Neural cell (in vitro differentiated cells): ENCODE measurements at regions not wholly inside any gene's neighbourhood (a gene's known extent, or its start where the extent isn't known, plus 50 kb on each side); places are given as distances from the start of the nearest gene placed in this dataset.

Source experiments
- H2AFZ ChIP-seq: fragments of 200-600, 300-800 bp; sonication (generic), shearing (Covaris generic); 2 replicates; pipeline ENCODE4 v1.6.0; 2014; ENCODE audit warnings: low read depth, mild to moderate bottlenecking, antibody characterized with exemption, low read length, moderate library complexity
- H3F3A ChIP-seq: fragments of 200-600 bp; shearing (Covaris generic); 2 replicates; pipeline ENCODE4 v1.6.1; 2016; ENCODE audit warnings: mild to moderate bottlenecking, moderate library complexity, mixed read lengths, antibody characterized with exemption, low read length; ENCODE audit not compliant: insufficient read depth, poor library complexity, severe bottlenecking
- H3K27ac ChIP-seq: fragments of 200-600, 300-800 bp; sonication (generic), shearing (Covaris generic); 2 replicates; pipeline ENCODE4 v1.5.1; 2014; ENCODE audit warnings: mild to moderate bottlenecking, low read length, moderate library complexity
- H3K27me3 ChIP-seq: fragments of 300-800, 200-600 bp; sonication (generic), shearing (Covaris generic); 2 replicates; pipeline ENCODE4 v1.6.0; 2014; ENCODE audit warnings: mild to moderate bottlenecking, low read depth, low read length, moderate library complexity; ENCODE audit not compliant: insufficient read depth
- H3K36me3 ChIP-seq: fragments of 300-800, 200-600 bp; sonication (generic), shearing (Covaris generic); 2 replicates; pipeline ENCODE4 v1.5.1; 2014; ENCODE audit warnings: mild to moderate bottlenecking, antibody characterized with exemption, low read length, moderate library complexity; ENCODE audit not compliant: insufficient read depth
- H3K4me2 ChIP-seq: fragments of 300-800, 200-600 bp; sonication (generic), shearing (Covaris generic); 2 replicates; pipeline ENCODE4 v1.6.0; 2014; ENCODE audit warnings: mild to moderate bottlenecking, low read length
- H3K4me3 ChIP-seq: fragments of 300-800, 200-600 bp; sonication (generic), shearing (Covaris generic); 2 replicates; pipeline ENCODE4 v1.5.1; 2014; ENCODE audit warnings: mild to moderate bottlenecking, low read length, moderate library complexity
- H3K79me2 ChIP-seq: fragments of 200-600 bp; shearing (Covaris generic); replicated peaks from 2 replicates; pipeline ENCODE4 v1.6.0; 2014; ENCODE audit warnings: mild to moderate bottlenecking, low read length, moderate library complexity; ENCODE audit not compliant: insufficient read depth
- H3K9ac ChIP-seq: fragments of 300-800, 200-600 bp; sonication (generic), shearing (Covaris generic); 2 replicates; pipeline ENCODE4 v1.6.1; 2016; ENCODE audit warnings: mild to moderate bottlenecking, low read length, mixed read lengths
- H3K9me2 ChIP-seq: fragments of 200-600 bp; shearing (Covaris generic); 2 replicates; pipeline ENCODE4 v1.6.1; 2016; ENCODE audit warnings: mild to moderate bottlenecking, low read length, mixed read lengths; ENCODE audit not compliant: insufficient read depth
- H3K9me3 ChIP-seq: fragments of 200-600, 300-800 bp; sonication (generic), shearing (Covaris generic); 2 replicates; pipeline ENCODE4 v1.6.1; 2016; ENCODE audit warnings: mild to moderate bottlenecking, mixed run types, low read length, moderate library complexity, mixed read lengths
- H4K20me1 ChIP-seq: fragments of 200-600 bp; shearing (Covaris generic); 2 replicates; pipeline ENCODE4 v1.6.1; 2016; ENCODE audit warnings: mild to moderate bottlenecking, mixed run types; ENCODE audit not compliant: insufficient read depth
- CTCF ChIP-seq: fragments of 450-650 bp; IDR thresholded peaks from 2 replicates; pipeline ENCODE4 v1.5.1; 2014; ENCODE audit warnings: antibody characterized with exemption, mild to moderate bottlenecking, moderate library complexity; ENCODE audit not compliant: poor library complexity, severe bottlenecking
- EP300 ChIP-seq: fragments of 450-650 bp; conservative IDR thresholded peaks from 2 replicates; pipeline ENCODE4 v1.6.1; 2014; ENCODE audit warnings: antibody characterized with exemption, mild to moderate bottlenecking, moderate library complexity; ENCODE audit not compliant: poor library complexity, severe bottlenecking
- EZH2 ChIP-seq: fragments of 200-600, 300-800 bp; shearing (Covaris generic), sonication (generic); IDR thresholded peaks from 2 replicates; pipeline ENCODE4 v1.6.1; 2014; ENCODE audit warnings: antibody characterized with exemption, low read length, borderline replicate concordance, mild to moderate bottlenecking; ENCODE audit not compliant: insufficient read depth, poor library complexity, severe bottlenecking
- MXI1 ChIP-seq: fragments of 450-650 bp; conservative IDR thresholded peaks from 2 replicates; pipeline ENCODE4 v1.6.1; 2014; ENCODE audit warnings: antibody characterized with exemption, mild to moderate bottlenecking; ENCODE audit not compliant: poor library complexity, severe bottlenecking
- POLR2AphosphoS5 ChIP-seq: IDR thresholded peaks from 2 replicates; pipeline ENCODE4 v1.6.1; 2012
- RAD21 ChIP-seq: fragments of 450-650 bp; conservative IDR thresholded peaks from 2 replicates; pipeline ENCODE4 v1.6.1; 2014; ENCODE audit warnings: antibody characterized with exemption, mild to moderate bottlenecking, moderate library complexity
- REST ChIP-seq: IDR thresholded peaks from 2 replicates; pipeline ENCODE4 v1.6.1; 2012; ENCODE audit warnings: borderline replicate concordance
- SMC3 ChIP-seq: fragments of 450-650 bp; conservative IDR thresholded peaks from 2 replicates; pipeline ENCODE4 v1.6.1; 2014; ENCODE audit warnings: antibody characterized with exemption, mild to moderate bottlenecking, moderate library complexity; ENCODE audit not compliant: poor library complexity
- TAF1 ChIP-seq: IDR thresholded peaks from 2 replicates; pipeline ENCODE4 v1.6.1; 2012; ENCODE audit warnings: low read depth

GRCh38 chr6:113651920-113652319 is 205.2 kb upstream of the MARCKS start (continued):
- no peak for TF ChIP-seq TAF1

- H3K27me3 ChIP-seq, result no peaks in the 10 kb centered on the region
- H3K4me2 ChIP-seq, result no peak overlapping the region
- H3K27ac ChIP-seq, result no peak overlapping the region
- no peaks in the 10 kb centered on the region for H3K9me3 ChIP-seq
- TF ChIP-seq EP300 (no peak), TAF1 (no peak), EZH2 (no peak), RAD21 (no peak), POLR2AphosphoS5 (no peak), MXI1 (no peak), REST (no peak), CTCF (no peak), SMC3 (no peak)
- H3K79me2 ChIP-seq, result no peaks in the 10 kb centered on the region
- H3K9ac ChIP-seq, result no peak overlapping the region
- no peaks in the 10 kb centered on the region for H3K9me2 ChIP-seq
- H2AFZ ChIP-seq, result no peak overlapping the region
- H4K20me1 ChIP-seq, result no peaks in the 10 kb centered on the region
- no peaks in the 10 kb centered on the region for H3F3A ChIP-seq
- H3K4me3 ChIP-seq, result no peak overlapping the region
- H3K36me3 ChIP-seq, result no peaks in the 10 kb centered on the region
Observed at GRCh38 chr6:113653275-113653674, 203.9 kb upstream of the MARCKS start.

GRCh38 chr6:113654396-113654795 is 202.7 kb upstream of the MARCKS start:
- no peaks in the 10 kb centered on the region for H4K20me1 ChIP-seq

More at GRCh38 chr6:113654396-113654795, 202.7 kb upstream of the MARCKS start:
- TF ChIP-seq TAF1 (no peak), REST (no peak), MXI1 (no peak), CTCF (no peak), EP300 (no peak), EZH2 (no peak), SMC3 (no peak), RAD21 (no peak), POLR2AphosphoS5 (no peak)
- no peaks in the 10 kb centered on the region for H3K79me2 ChIP-seq
- H2AFZ ChIP-seq, result no peak overlapping the region
- no peaks in the 10 kb centered on the region for H3K9me3 ChIP-seq
- H3K4me3 ChIP-seq, result no peak overlapping the region
- H3K27ac ChIP-seq, result no peak overlapping the region
- no peaks in the 10 kb centered on the region for H3K36me3 ChIP-seq
- no peaks in the 10 kb centered on the region for H3F3A ChIP-seq
- no peak overlapping the region for H3K4me2 ChIP-seq
- H3K27me3 ChIP-seq, result no peaks in the 10 kb centered on the region
- no peaks in the 10 kb centered on the region for H3K9me2 ChIP-seq
- no peak overlapping the region for H3K9ac ChIP-seq
